ENCODE measurements at regions not wholly inside any gene's neighbourhood (a gene's known extent, or its start where the extent isn't known, plus 50 kb on each side); places are given as distances from the start of the nearest gene placed in this dataset.

GRCh38 chr2:104982111-104982510, 55.8 kb upstream of the MRPS9 start:
- Mint-ChIP-seq H3K27ac (no peak overlapping the region), H3K4me3 (no peak overlapping the region), H3K27me3 (ENCODE audit: low read depth) (peaks cover 6% of the 10 kb centered on the region), H3K4me1 (ENCODE audit: low read depth) (peaks cover 3% of the 10 kb centered on the region), H3K36me3 (ENCODE audit: low read depth) (peaks cover 1% of the 10 kb centered on the region), H3K9me3 (no peaks in the 10 kb centered on the region)
- CTCF ChIA-PET = no interaction called here
- intact Hi-C loops (cut with micrococcal nuclease) = no loop called here
- no peak for DNase-seq
